Thyroid gland (tissue), 4 donors: ENCODE measurements at regions not wholly inside any gene's neighbourhood (a gene's known extent, or its start where the extent isn't known, plus 50 kb on each side); places are given as distances from the start of the nearest gene placed in this dataset.

Experiments used
- CTCF ChIP-seq, 6 experiments: fragments of 200-600 bp in 3 of 6; fragments of 450-650 bp in 3 of 6; sonication (generic) in 3 of 6; IDR thresholded peaks; one replicate each; pipeline ENCODE4 v1.5.1; 2016 to 2019; ENCODE audit warnings: antibody characterized with exemption in 6 of 6, mild to moderate bottlenecking in 2 of 6, inconsistent platforms in 1 of 6, moderate library complexity in 1 of 6
- POLR2A ChIP-seq, 2 donors: fragments of 450-650 bp; IDR thresholded peaks; one replicate each; pipeline ENCODE4 v1.6.1; 2017; ENCODE audit warnings: antibody characterized with exemption in 2 of 2, mild to moderate bottlenecking in 2 of 2, moderate library complexity in 1 of 2

- TF ChIP-seq CTCF (IDR thresholded peaks at IDR 0.05) (no peak), POLR2A (IDR thresholded peaks at IDR 0.05) (no peak)
Observed at GRCh38 chr20:36824142-36824940, 50.8 kb upstream of the DSN1 start.
